HG02840 (cell line): ENCODE measurements at regions not wholly inside any gene's neighbourhood (a gene's known extent, or its start where the extent isn't known, plus 50 kb on each side); places are given as distances from the start of the nearest gene placed in this dataset.

Source experiments
- ATAC-seq: cut with Tn5 transposase; IDR thresholded peaks from one replicate; pipeline ENCODE4 v1.9.1; 2021; ENCODE audit warnings: mild to moderate bottlenecking, moderate library complexity, moderate number of reproducible peaks; ENCODE audit not compliant: unreplicated experiment, low FRiP score

GRCh38 chr11:116488836-116489389 lies 283.9 kb downstream of the BUD13 start:
- ATAC-seq: no peak

- ATAC-seq: no peak
Observed at GRCh38 chr11:116485425-116485824, 287.4 kb downstream of the BUD13 start.

GRCh38 chr11:116482716-116483115 lies 290.1 kb downstream of the BUD13 start:
- ATAC-seq: no peak

GRCh38 chr11:116481126-116481675 lies 291.6 kb downstream of the BUD13 start:
- ATAC-seq: no peak

- ATAC-seq: no peak
Observed at GRCh38 chr11:116478669-116479668, 293.8 kb downstream of the BUD13 start.

GRCh38 chr11:116478205-116478604 lies 294.6 kb downstream of the BUD13 start:
- no peak for ATAC-seq

GRCh38 chr11:116473790-116474346 lies 298.9 kb downstream of the BUD13 start:
- no peak for ATAC-seq

GRCh38 chr11:116473206-116473769 lies 299.5 kb downstream of the BUD13 start:
- ATAC-seq: no peak

- ATAC-seq: no peak
Observed at GRCh38 chr11:116472651-116473050, 300.1 kb downstream of the BUD13 start.

- no peak for ATAC-seq
Observed at GRCh38 chr11:116471608-116472256, 301.1 kb downstream of the BUD13 start.

GRCh38 chr11:116468699-116469098 lies 304.1 kb downstream of the BUD13 start:
- no peak for ATAC-seq

- ATAC-seq: no peak
Observed at GRCh38 chr11:116467823-116468222, 305.0 kb downstream of the BUD13 start.

GRCh38 chr11:116466801-116467200 lies 306.0 kb downstream of the BUD13 start:
- ATAC-seq: no peak

GRCh38 chr11:116466191-116466590 lies 306.6 kb downstream of the BUD13 start:
- ATAC-seq: no peak

GRCh38 chr11:116465056-116465455 lies 307.7 kb downstream of the BUD13 start:
- ATAC-seq: no peak

- ATAC-seq: no peak
Observed at GRCh38 chr11:116461789-116462188, 311.0 kb downstream of the BUD13 start.

GRCh38 chr11:116460156-116460920 lies 312.4 kb downstream of the BUD13 start:
- no peak for ATAC-seq

GRCh38 chr11:116459185-116460045 lies 313.4 kb downstream of the BUD13 start:
- ATAC-seq: no peak

- ATAC-seq: no peak
Observed at GRCh38 chr11:116458546-116458945, 314.2 kb downstream of the BUD13 start.
